GM21825 (cell line): ENCODE measurements at regions not wholly inside any gene's neighbourhood (a gene's known extent, or its start where the extent isn't known, plus 50 kb on each side); places are given as distances from the start of the nearest gene placed in this dataset.

Experiments used
- ATAC-seq: cut with Tn5 transposase; IDR thresholded peaks from one replicate; pipeline ENCODE4 v1.9.1; 2021; ENCODE audit warnings: mild to moderate bottlenecking, moderate library complexity; ENCODE audit not compliant: unreplicated experiment

GRCh38 chr13:74084375-74084935, 49.7 kb downstream of the KLF12 start:
- ATAC-seq: no peak

GRCh38 chr13:74082741-74083160, 51.5 kb downstream of the KLF12 start:
- no peak for ATAC-seq

GRCh38 chr13:74080762-74081161, 53.4 kb downstream of the KLF12 start:
- ATAC-seq: no peak

GRCh38 chr13:74077792-74078191, 56.4 kb downstream of the KLF12 start:
- ATAC-seq: no peak

- no peak for ATAC-seq
Measured at GRCh38 chr13:74077375-74077774, 56.8 kb downstream of the KLF12 start.

GRCh38 chr13:74074723-74075122, 59.5 kb downstream of the KLF12 start:
- ATAC-seq: no peak

GRCh38 chr13:74073274-74073673, 60.9 kb downstream of the KLF12 start:
- ATAC-seq: no peak

- no peak for ATAC-seq
Measured at GRCh38 chr13:74070513-74070912, 63.7 kb downstream of the KLF12 start.

- ATAC-seq: peak; percentile 61
Measured at GRCh38 chr13:74070065-74070464, 64.1 kb downstream of the KLF12 start.

- no peak for ATAC-seq
Measured at GRCh38 chr13:74068471-74068870, 65.7 kb downstream of the KLF12 start.

- ATAC-seq: no peak
Measured at GRCh38 chr13:74067818-74068217, 66.4 kb downstream of the KLF12 start.

- no peak for ATAC-seq
Measured at GRCh38 chr13:74066937-74067336, 67.3 kb downstream of the KLF12 start.

- ATAC-seq: no peak
Measured at GRCh38 chr13:74064805-74065312, 69.3 kb downstream of the KLF12 start.

GRCh38 chr13:74063533-74064100, 70.6 kb downstream of the KLF12 start:
- ATAC-seq: no peak

- ATAC-seq: peak; percentile 74
Measured at GRCh38 chr13:74062933-74063332, 71.3 kb downstream of the KLF12 start.

- peak; percentile 80 for ATAC-seq
Measured at GRCh38 chr13:74061926-74062595, 72.1 kb downstream of the KLF12 start.

GRCh38 chr13:74056801-74057542, 77.2 kb downstream of the KLF12 start:
- ATAC-seq: no peak

GRCh38 chr13:74052402-74052928, 81.7 kb downstream of the KLF12 start:
- no peak for ATAC-seq

- ATAC-seq: no peak
Measured at GRCh38 chr13:74048756-74049155, 85.4 kb downstream of the KLF12 start.

- no peak for ATAC-seq
Measured at GRCh38 chr13:74047931-74048600, 86.1 kb downstream of the KLF12 start.

GRCh38 chr13:74046431-74046830, 87.8 kb downstream of the KLF12 start:
- ATAC-seq: no peak
